MM.1S (cell line): ENCODE measurements at regions not wholly inside any gene's neighbourhood (a gene's known extent, or its start where the extent isn't known, plus 50 kb on each side); places are given as distances from the start of the nearest gene placed in this dataset.
"Not testable (repeated sequence)": the region's sequence is repeated elsewhere in the genome, so short reads cannot be mapped to it uniquely, and the experiment has no call there.

Experiments used
- DNase-seq: peaks from one replicate; pipeline ENCODE4 v3.0.0-alpha.2; 2015
- H2AFZ ChIP-seq: fragments of 300-600 bp; sonication (generic); 2 replicates; pipeline ENCODE4 v1.6.0; 2016; ENCODE audit warnings: antibody characterized with exemption, low read length
- H3F3A ChIP-seq: fragments of 300-600 bp; sonication (generic); 2 replicates; pipeline ENCODE4 v1.6.1; 2016; ENCODE audit warnings: mild to moderate bottlenecking, antibody characterized with exemption, low read length, moderate library complexity, mixed read lengths; ENCODE audit not compliant: insufficient read depth
- H3K27ac ChIP-seq: fragments of 300-600 bp; sonication (generic); 2 replicates; pipeline ENCODE4 v1.5.1; 2016; ENCODE audit warnings: mild to moderate bottlenecking, low read length
- H3K27me3 ChIP-seq: fragments of 300-600 bp; sonication (generic); replicated peaks from 2 replicates; pipeline ENCODE4 v1.6.0; 2016; ENCODE audit warnings: low read length; ENCODE audit not compliant: insufficient read depth
- H3K36me3 ChIP-seq: fragments of 300-600 bp; sonication (generic); replicated peaks from 2 replicates; pipeline ENCODE4 v1.6.1; 2016; ENCODE audit warnings: mild to moderate bottlenecking, low read length, mixed read lengths; ENCODE audit not compliant: insufficient read depth
- H3K4me1 ChIP-seq: fragments of 300-600 bp; sonication (generic); 2 replicates; pipeline ENCODE4 v1.6.1; 2016; ENCODE audit warnings: low read length, mixed read lengths
- H3K4me2 ChIP-seq: fragments of 300-600 bp; sonication (generic); 2 replicates; pipeline ENCODE4 v1.6.0; 2016; ENCODE audit warnings: low read depth, low read length
- H3K4me3 ChIP-seq: fragments of 300-600 bp; sonication (generic); 2 replicates; pipeline ENCODE4 v1.5.1; 2016; ENCODE audit warnings: low read length, mixed read lengths
- H3K79me2 ChIP-seq: fragments of 300-600 bp; sonication (generic); 2 replicates; pipeline ENCODE4 v1.6.1; 2016; ENCODE audit warnings: mixed run types, low read length, mixed read lengths
- H3K9ac ChIP-seq: fragments of 300-600 bp; sonication (generic); 2 replicates; pipeline ENCODE4 v1.6.1; 2016; ENCODE audit warnings: low read length, mixed read lengths
- H3K9me2 ChIP-seq: fragments of 300-600 bp; sonication (generic); replicated peaks from 2 replicates; pipeline ENCODE4 v1.6.1; 2016; ENCODE audit warnings: mild to moderate bottlenecking, low read length, mixed read lengths; ENCODE audit not compliant: insufficient read depth
- H3K9me3 ChIP-seq: fragments of 300-600 bp; sonication (generic); replicated peaks from 2 replicates; pipeline ENCODE4 v1.6.1; 2016; ENCODE audit warnings: mild to moderate bottlenecking, low read length, mixed read lengths; ENCODE audit not compliant: insufficient read depth
- H4K20me1 ChIP-seq: fragments of 300-600 bp; sonication (generic); 2 replicates; pipeline ENCODE4 v1.6.1; 2016; ENCODE audit warnings: mild to moderate bottlenecking, low read length, moderate library complexity, mixed read lengths; ENCODE audit not compliant: insufficient read depth
- CTCF ChIP-seq: fragments of 300-600 bp; sonication (generic); IDR thresholded peaks from 2 replicates; pipeline ENCODE4 v1.5.1; 2016; ENCODE audit warnings: antibody characterized with exemption, low read length, mixed read lengths
- EZH2 ChIP-seq: fragments of 300-600 bp; sonication (generic); optimal IDR thresholded peaks from 2 replicates; pipeline ENCODE3; 2017; ENCODE audit warnings: low read depth, mild to moderate bottlenecking, antibody characterized with exemption, low read length, mixed read lengths
- EZH2phosphoT487 ChIP-seq: fragments of 300-600 bp; sonication (generic); IDR thresholded peaks from 2 replicates; pipeline ENCODE4 v1.6.1; 2018; ENCODE audit warnings: antibody characterized with exemption, low read length

GRCh38 chr19:29040292-29040691, 172.7 kb downstream of the UQCRFS1 start:
- H3K9me3 ChIP-seq, result no peaks in the 10 kb centered on the region
- no peaks in the 10 kb centered on the region for H3F3A ChIP-seq
- no peaks in the 10 kb centered on the region for H3K79me2 ChIP-seq
- H3K9me2 ChIP-seq, result no peaks in the 10 kb centered on the region
- no peaks in the 10 kb centered on the region for H4K20me1 ChIP-seq
- no peak overlapping the region for H3K9ac ChIP-seq
- H3K4me1 ChIP-seq, result no peaks in the 10 kb centered on the region
- DNase-seq, result no peak
- H3K27me3 ChIP-seq, result peaks cover 16% of the 10 kb centered on the region; the same call in 1 of the 2 replicates
- TF ChIP-seq EZH2, result no peak
- H3K4me2 ChIP-seq, result no peak overlapping the region
- H3K4me3 ChIP-seq, result no peak overlapping the region
- no peak overlapping the region for H3K27ac ChIP-seq
- no peak overlapping the region for H2AFZ ChIP-seq
- H3K36me3 ChIP-seq, result no peaks in the 10 kb centered on the region

- H4K20me1 ChIP-seq, H3K79me2 ChIP-seq, H3F3A ChIP-seq, DNase-seq, H3K27ac ChIP-seq, H3K9me3 ChIP-seq, H3K4me2 ChIP-seq, H3K9ac ChIP-seq, H3K36me3 ChIP-seq, H3K9me2 ChIP-seq, H3K4me3 ChIP-seq, H3K4me1 ChIP-seq, H2AFZ ChIP-seq: not testable (repeated sequence)
- H3K27me3 ChIP-seq, result peaks cover 16% of the 10 kb centered on the region; the same call in 1 of the 2 replicates
Observed at GRCh38 chr19:29039036-29039435, 173.9 kb downstream of the UQCRFS1 start.

- no peaks in the 10 kb centered on the region for H4K20me1 ChIP-seq
- H3K4me1 ChIP-seq, result no peaks in the 10 kb centered on the region
- H3K9me2 ChIP-seq, result no peaks in the 10 kb centered on the region
- H3K4me2 ChIP-seq, result no peak overlapping the region
- H3K27me3 ChIP-seq, result peaks cover 5% of the 10 kb centered on the region
- no peaks in the 10 kb centered on the region for H3F3A ChIP-seq
- H3K9me3 ChIP-seq, result no peaks in the 10 kb centered on the region
- H3K79me2 ChIP-seq, result no peaks in the 10 kb centered on the region
- TF ChIP-seq CTCF (no peak), EZH2 (no peak), EZH2phosphoT487 (no peak)
- H3K9ac ChIP-seq, result no peak overlapping the region
- no peak for DNase-seq
- H3K4me3 ChIP-seq, result no peak overlapping the region
- no peak overlapping the region for H3K27ac ChIP-seq
- H2AFZ ChIP-seq, result no peak overlapping the region
- H3K36me3 ChIP-seq, result no peaks in the 10 kb centered on the region
Observed at GRCh38 chr19:29031216-29031615, 181.7 kb downstream of the UQCRFS1 start.

GRCh38 chr19:29029268-29029958, 183.5 kb downstream of the UQCRFS1 start:
- H3K4me2 ChIP-seq, result no peak overlapping the region
- H2AFZ ChIP-seq, result no peak overlapping the region
- H3K27ac ChIP-seq, result no peak overlapping the region
- no peaks in the 10 kb centered on the region for H4K20me1 ChIP-seq
- H3K27me3 ChIP-seq, result peaks cover 8% of the 10 kb centered on the region
- H3K36me3 ChIP-seq, result no peaks in the 10 kb centered on the region
- H3K9me3 ChIP-seq, result no peaks in the 10 kb centered on the region
- H3K4me3 ChIP-seq, result no peak overlapping the region
- H3K79me2 ChIP-seq, result no peaks in the 10 kb centered on the region
- H3K9me2 ChIP-seq, result no peaks in the 10 kb centered on the region
- no peak for TF ChIP-seq EZH2
- no peak for TF ChIP-seq EZH2phosphoT487
- TF ChIP-seq CTCF, result no peak
- no peak overlapping the region for H3K9ac ChIP-seq
- H3F3A ChIP-seq, result no peaks in the 10 kb centered on the region
- no peaks in the 10 kb centered on the region for H3K4me1 ChIP-seq
- DNase-seq, result no peak
